Renal cortex interstitium (tissue), 11 donors: ENCODE measurements at regions not wholly inside any gene's neighbourhood (a gene's known extent, or its start where the extent isn't known, plus 50 kb on each side); places are given as distances from the start of the nearest gene placed in this dataset.
"Not testable (repeated sequence)": the region's sequence is repeated elsewhere in the genome, so short reads cannot be mapped to it uniquely, and the experiment has no call there.

Source experiments
- DNase-seq, 11 donors: peaks; one replicate each; pipeline ENCODE4 v3.0.0-alpha.2; 2013; ENCODE audit warnings: low read depth in 9 of 11, low spot score in 4 of 11; ENCODE audit errors: extremely low read depth in 1 of 11

GRCh38 chr11:109040303-109040702, 375.4 kb downstream of the DDX10 start:
- DNase-seq, result no peak

DNA sequence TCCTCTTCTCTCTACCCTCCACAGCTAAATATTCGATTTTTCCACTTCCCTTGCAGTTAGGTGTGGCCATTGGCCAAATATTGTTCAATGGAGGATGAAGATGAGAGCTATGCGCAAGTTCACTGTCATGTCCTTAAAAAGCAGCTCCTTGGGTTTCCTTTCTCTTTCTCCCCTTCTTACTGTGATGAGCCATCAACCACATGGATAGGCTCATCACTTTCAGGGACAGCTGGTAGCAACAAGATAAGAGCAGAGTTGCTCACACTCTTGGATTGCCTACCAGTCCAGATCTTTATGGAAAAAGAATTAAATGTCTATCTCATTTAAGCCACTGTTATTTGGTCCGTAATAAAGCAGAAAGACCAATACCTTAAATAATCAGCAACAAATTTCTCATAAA, 377.0 kb downstream of the DDX10 start:
- no peak for DNase-seq

GRCh38 chr11:109043315-109043714, 378.4 kb downstream of the DDX10 start:
- no peak for DNase-seq

DNA sequence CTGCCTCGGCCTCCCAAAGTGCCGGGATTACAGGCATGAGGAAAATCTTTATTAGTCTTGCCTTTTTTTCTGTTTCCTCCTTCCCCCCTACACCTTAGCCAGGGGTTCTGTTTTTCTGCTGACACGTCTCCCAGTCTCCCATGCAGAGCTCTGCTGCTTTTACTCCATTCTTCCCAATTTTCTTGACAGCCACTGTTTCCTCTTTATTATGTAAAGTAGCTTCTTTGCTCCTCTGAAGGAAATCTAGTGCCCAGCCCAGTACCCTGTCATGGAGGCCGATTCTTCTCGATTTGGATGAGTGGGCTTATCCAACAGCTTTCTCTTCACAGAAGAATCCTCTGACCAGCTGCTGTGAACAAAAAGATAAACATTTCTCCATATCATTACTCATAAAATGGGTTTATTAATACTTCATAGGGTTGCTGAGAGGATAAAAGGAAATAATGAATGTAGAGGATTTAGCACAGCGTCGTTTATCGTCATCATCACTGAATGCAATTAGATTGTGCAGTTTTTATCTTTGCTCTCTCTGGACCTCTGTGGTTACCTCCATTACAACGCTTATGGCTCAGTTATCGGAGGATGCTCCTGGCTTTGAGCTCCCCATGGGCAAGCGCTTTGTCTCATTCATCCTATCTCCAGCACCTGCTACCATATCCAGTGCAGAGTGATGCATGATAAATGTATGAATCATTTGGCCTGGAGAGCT, 375.6 kb upstream of the C11orf87 start:
- no peak for DNase-seq

DNA sequence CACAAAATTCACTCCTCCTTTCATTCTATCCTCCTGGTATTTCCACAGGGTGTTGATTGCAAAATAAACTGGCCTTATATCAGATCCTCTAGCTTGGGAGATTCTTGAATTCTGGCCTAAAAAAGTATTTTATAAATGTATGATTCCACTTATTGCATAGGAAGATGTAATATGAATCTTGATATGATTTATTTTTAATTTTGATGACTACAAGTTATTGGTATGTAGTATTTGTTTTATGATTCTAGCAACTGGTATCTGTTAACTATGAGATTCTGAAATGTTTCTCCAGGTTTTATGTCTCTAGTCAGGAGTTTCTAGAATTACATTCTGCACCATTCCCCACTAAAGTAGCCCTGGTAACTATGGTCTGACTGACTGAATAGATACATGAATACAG, 373.9 kb upstream of the C11orf87 start:
- DNase-seq, result no peak

DNA sequence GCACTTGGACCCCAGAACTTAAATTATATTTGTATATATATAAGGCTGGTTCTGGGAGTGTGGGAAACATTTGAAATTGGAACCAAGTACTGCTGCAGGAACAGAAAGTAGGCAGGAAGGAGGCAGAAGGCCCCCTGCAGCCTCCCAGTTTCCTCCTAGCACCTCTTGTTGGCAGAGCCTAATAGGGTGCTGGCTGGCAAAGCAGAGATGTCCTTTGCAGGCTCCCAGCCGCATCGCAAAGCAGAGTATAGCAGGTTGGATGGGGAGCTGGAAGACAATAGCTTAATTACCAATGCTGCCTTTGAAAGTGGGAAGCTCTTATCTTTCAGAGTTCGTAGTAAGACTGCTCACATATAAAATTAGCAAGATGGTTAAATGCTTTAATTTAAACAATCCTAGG, 370.8 kb upstream of the C11orf87 start:
- no peak for DNase-seq

DNA sequence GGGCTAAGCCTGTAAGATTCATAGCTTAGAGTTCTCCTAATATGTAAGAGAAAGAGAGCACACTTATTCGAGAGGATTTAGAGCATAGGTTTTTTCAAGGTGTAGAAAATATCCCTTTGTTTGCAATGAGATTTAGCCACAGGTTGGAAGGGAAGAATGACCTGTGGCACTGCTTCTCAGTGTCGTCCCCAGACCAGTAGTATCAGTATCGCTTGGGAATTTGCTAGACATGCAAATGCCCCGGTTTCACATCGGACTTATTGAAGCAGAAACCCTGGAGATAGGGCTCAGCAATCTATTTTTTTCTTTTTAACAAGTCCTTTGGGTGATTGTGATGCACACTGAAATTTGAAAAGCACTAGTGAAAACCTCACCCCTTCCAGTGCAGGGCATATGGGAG, 362.6 kb upstream of the C11orf87 start:
- no peak for DNase-seq

DNA sequence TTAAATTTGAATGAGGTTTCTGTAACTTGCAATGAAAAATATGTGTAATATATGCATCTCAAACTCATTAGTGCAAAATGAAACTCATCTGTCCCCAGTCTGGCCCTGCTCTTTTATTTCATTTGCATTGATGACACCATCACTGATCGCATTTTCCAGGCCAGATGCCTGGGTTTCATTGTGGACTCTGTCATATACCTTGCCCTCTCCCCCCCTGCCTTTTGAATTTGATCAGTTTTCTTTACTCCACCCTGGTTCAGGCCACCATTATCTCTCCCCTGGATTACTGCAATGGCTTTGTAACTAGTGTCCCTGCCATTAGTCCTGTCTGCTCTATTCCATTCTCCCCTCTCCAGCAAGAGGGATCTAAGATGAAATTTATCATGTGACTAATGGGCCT, 360.6 kb upstream of the C11orf87 start:
- no peak for DNase-seq

- DNase-seq, result no peak
Observed at GRCh38 chr11:109062445-109062844, 359.5 kb upstream of the C11orf87 start.

DNA sequence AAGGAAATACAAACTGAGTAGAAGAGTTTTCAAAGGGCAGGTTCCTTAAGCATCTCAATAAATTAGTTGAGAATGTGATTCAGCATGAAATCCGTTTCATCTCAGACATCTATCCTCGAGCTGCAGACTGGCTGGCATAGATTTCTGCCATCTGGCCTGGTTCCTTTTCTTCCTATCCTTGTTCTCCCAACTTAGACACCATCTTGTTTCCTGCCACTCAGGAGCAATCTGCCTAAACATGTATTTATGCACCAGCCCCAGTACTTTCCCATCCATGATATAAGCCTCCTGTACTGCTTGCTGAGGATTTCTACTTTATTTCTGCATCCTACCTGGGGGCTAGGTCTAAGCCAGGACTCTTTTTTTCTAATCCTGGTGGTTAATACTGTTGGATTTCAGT, 359.1 kb upstream of the C11orf87 start:
- no peak for DNase-seq

DNA sequence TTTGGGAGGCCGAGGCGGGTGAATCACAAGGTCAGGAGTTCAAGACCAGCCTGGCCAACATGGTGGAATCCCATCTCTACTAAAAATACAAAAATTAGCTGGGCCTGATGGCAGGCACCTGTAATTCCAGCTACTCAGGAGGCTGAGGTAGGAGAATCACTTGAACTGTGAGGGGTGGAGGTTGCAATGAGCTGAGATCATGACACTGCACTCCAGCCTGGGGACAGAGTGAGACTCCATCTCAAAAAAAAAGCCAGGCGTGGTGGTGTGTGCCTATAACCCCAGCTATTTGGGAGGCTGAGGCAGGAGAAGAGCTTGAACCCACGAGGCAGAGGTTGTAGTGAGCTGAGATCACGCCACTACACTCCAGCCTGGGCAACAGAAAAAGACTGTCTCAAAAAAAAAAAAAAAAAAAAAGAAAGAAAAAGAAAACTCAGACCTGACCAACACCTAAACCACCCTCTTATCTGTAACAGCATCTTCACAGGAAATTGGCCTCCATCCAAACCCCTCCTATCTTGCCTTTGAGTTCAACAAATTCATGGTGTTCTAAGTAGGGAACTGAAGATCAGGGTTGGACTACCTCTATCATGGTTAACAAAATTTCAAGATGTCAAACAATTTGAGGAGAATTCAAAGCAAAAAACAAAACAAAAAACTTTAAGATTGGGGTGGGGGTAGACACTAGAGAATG, 357.2 kb upstream of the C11orf87 start:
- DNase-seq, result not testable (repeated sequence)

GRCh38 chr11:109071262-109071661, 350.7 kb upstream of the C11orf87 start:
- no peak for DNase-seq

GRCh38 chr11:109071712-109072524, 350.1 kb upstream of the C11orf87 start:
- DNase-seq, result no peak

GRCh38 chr11:109073032-109073822, 348.8 kb upstream of the C11orf87 start:
- no peak for DNase-seq

DNA sequence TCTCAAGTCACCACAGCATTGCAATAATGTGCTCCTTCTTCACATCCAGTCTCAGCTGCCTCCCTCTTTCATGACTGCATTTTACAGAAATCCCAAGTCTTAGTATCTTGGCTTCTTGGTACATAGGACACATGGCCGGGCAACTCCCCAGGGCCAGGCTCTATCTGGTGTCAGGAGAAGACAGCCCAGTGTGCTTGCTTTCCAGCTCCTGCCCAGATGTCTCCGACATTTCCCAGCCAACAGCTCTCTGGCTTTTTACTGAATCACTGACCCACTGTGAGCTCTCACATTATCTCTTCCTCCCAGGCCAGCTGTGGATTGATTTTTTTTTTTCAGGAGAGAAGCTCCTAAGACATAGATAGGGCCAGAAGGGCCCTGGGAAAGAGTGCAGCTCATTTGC, 346.0 kb upstream of the C11orf87 start:
- DNase-seq, result no peak

DNA sequence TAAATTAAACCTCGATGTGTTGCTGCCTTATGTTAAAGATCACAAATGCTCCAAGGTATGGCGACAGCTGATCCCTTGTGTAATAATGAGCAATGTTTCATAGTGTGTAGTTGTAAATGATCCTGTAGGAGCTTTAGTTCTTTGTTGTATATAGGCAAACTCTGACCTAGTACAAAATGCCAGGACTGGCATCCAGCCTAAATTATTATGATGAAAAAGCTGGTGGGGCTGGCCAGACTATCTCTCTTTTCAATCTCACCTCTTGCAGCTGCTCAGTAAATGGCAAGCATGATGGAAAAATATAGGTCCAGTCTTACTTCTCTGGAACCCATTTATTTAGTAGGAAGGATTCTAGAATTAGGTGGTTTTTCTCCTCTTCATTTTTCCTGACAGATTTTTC, 345.1 kb upstream of the C11orf87 start:
- DNase-seq, result no peak

DNA sequence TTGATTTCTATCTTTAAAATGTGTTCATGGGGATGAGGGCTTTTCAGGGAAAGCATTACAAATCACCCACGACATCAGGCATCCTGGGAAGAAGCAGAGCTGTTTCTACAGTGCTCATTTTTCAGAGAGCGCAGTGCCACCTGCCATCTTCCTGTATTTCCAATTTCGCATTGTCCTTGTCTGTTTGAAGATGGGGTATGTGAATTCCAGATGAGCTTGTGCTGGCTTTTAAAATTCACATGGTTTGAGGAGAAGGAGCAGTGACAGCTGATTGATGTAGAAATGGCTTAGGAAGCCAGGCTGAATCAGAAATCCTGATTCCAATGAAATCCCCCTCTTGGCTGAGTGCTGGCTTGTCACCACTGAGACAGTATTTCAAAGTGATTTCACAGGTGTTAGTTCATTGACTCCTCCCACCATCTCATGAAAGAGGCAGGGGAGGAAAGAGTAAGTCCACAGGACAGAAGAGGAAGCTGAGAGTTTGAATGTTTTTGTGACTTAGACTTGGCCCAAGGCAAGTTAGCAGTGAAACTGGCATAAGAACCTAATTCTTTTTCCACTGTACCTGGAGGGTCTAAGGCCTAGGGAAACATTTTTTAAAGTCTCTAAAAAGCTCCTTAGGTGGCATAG, 344.6 kb upstream of the C11orf87 start:
- DNase-seq, result no peak

DNA sequence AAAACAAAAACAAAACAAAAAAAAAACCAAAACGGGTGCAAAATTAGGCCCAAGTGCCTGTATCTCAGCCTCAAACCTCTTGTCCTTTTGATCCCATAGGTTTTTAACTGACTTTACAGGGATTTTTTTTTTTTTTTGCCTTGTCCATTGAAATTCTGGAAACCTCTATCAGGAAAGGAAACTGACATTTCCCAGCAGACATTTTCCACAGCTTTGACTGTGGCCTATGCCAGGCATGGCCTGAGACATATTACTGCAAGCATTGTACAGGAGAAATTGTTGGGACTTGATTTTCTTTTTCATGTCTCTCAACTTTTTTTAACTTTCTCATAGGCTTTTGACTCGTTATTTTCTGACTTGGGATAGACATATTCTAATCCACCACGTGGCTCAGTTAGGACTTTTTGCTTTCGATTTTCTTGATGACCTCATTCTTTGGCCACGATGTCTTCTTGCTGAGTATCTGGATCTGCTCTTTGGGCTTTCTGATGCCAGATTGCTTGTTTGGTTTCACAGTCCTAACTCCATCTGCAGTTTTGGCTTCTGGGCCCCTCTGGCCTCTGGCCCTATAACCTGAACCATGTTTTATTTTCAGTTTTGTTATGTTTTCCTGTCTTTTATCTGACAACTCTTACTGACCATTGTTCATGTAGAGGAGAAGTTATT, 336.1 kb upstream of the C11orf87 start:
- DNase-seq, result no peak
